LNCAP (cell line): ENCODE measurements at regions not wholly inside any gene's neighbourhood (a gene's known extent, or its start where the extent isn't known, plus 50 kb on each side); places are given as distances from the start of the nearest gene placed in this dataset.

Experiments
- CTCF ChIP-seq: fragments of 450-650 bp; IDR thresholded peaks from 2 replicates; pipeline ENCODE4 v1.5.1; 2017; ENCODE audit warnings: mild to moderate bottlenecking

GRCh38 chr5:2471152-2471879, 280.2 kb downstream of the IRX2 start:
- no peak for TF ChIP-seq CTCF

GRCh38 chr5:2466966-2467365, 284.5 kb downstream of the IRX2 start:
- TF ChIP-seq CTCF, result no peak

GRCh38 chr5:2465383-2465782, 286.1 kb downstream of the IRX2 start:
- no peak for TF ChIP-seq CTCF

GRCh38 chr5:2464141-2464540, 287.3 kb downstream of the IRX2 start:
- no peak for TF ChIP-seq CTCF

GRCh38 chr5:2461701-2462691, 289.5 kb downstream of the IRX2 start:
- TF ChIP-seq CTCF, result no peak

- no peak for TF ChIP-seq CTCF
Measured at GRCh38 chr5:2460098-2460497, 291.4 kb downstream of the IRX2 start.

- TF ChIP-seq CTCF, result no peak
Measured at GRCh38 chr5:2459251-2459650, 292.2 kb downstream of the IRX2 start.
